Astrocyte of the cerebellum (primary cell): ENCODE measurements at regions not wholly inside any gene's neighbourhood (a gene's known extent, or its start where the extent isn't known, plus 50 kb on each side); places are given as distances from the start of the nearest gene placed in this dataset.
A peak's percentile ranks its signal among the peaks of the same experiment; 100 is the strongest.

Experiments used
- DNase-seq: peaks from one replicate; pipeline ENCODE4 v3.0.0-alpha.2; 2011; ENCODE audit warnings: low read depth
- H3K4me3 ChIP-seq: 2 replicates; pipeline ENCODE4 v1.5.1; 2011; ENCODE audit warnings: mild to moderate bottlenecking, low read depth, low read length, moderate library complexity
- in situ Hi-C: cut with HindIII; loops from 2 replicates; pipeline ENCODE4 v1.10.0; 2017; ENCODE audit warnings: low sequenced_read_pairs
- TF ChIP-seq, protein P1 (sequence below): IDR thresholded peaks from 2 replicates; pipeline ENCODE4 v1.5.1; 2012; ENCODE audit warnings: low read length, low read depth, moderate library complexity, mild to moderate bottlenecking; ENCODE audit errors: missing control alignments

DNA sequence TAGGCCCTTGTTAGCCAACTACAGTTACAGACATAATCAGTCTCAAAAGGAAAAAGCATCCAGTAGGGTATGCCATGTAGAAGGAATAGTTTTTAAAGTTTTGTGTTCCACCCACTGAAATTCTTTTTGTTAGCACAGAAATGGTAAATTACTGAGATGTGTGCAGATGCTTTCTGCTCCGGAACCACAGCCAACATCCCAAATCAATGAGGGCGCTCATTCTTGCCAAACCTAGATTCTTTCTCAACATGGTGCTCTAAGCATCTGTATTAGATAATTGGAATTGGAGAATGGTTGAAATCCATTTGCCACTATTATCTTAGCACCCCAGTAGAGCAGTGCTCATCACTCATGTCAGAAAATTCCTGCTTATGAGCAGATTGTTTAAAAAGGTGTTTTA is 127.8 kb downstream of the SEC61B start:
- TF ChIP-seq, protein P1, sequence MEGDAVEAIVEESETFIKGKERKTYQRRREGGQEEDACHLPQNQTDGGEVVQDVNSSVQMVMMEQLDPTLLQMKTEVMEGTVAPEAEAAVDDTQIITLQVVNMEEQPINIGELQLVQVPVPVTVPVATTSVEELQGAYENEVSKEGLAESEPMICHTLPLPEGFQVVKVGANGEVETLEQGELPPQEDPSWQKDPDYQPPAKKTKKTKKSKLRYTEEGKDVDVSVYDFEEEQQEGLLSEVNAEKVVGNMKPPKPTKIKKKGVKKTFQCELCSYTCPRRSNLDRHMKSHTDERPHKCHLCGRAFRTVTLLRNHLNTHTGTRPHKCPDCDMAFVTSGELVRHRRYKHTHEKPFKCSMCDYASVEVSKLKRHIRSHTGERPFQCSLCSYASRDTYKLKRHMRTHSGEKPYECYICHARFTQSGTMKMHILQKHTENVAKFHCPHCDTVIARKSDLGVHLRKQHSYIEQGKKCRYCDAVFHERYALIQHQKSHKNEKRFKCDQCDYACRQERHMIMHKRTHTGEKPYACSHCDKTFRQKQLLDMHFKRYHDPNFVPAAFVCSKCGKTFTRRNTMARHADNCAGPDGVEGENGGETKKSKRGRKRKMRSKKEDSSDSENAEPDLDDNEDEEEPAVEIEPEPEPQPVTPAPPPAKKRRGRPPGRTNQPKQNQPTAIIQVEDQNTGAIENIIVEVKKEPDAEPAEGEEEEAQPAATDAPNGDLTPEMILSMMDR, result no peak
- in situ Hi-C loops, result no loop called here
- no peak for DNase-seq
- H3K4me3 ChIP-seq, result no peak overlapping the region

DNA sequence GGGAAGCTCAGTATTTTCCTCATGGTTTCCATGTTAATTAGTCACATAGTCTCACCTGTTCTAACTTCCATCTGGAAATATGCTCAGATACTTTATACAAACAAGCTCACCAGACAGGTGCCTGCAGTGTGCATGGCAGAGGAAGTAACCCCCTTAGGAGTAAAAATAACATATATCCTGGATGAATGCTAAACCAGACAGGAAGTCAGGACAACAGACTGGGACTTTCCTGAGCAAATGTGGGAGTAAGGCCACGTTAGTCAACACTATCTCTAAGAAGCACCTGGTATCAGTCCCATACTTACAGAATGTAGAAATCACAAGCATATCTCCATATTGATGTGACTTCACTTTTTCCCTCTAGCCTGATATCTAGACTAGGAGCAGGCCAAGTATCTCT is 128.4 kb downstream of the SEC61B start:
- no peak for DNase-seq
- TF ChIP-seq, protein P1, result no peak
- in situ Hi-C loops, result no loop called here
- H3K4me3 ChIP-seq, result no peak overlapping the region

DNA sequence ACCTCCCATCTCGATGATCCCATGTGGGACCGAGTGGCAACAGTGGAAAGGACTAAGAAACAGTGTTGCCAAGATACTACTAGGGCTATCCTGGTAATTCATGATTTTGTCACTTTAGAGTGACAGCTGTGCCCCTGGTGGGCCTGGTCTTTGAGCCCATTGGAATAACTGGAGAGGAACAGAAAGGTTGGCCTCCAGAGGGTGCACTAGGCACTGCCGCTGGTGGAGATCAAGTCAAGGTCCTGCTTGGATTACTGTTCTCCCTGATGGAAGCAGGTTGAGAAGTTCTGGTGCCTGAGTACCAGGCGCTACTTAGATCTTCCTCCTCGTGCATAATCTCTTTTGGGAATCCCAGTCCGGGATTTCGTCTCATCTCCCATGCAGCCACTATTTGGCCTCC is 129.6 kb downstream of the SEC61B start:
- in situ Hi-C loops, result no loop called here
- TF ChIP-seq, protein P1, result no peak
- DNase-seq, result no peak
- H3K4me3 ChIP-seq, result no peak overlapping the region

DNA sequence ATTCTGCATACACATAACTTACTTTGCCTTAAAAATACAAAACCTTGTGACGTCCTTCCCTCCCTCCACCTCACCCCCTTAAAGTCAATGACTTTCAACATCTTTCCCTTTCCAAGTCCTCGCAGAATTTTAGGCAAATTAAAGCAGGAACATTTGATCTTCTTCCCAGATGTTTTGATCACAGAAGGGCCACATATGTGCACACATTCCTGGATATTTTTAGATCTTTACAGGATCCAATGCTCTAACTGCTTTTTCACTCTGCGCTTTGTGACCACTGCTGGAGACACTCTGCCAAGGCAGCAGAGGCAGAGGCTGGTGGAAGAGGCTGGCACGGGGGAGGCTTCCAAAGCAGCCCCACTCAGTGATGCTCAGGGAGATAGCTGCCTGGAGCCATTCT is 130.7 kb downstream of the SEC61B start:
- no peak for DNase-seq
- in situ Hi-C loops, result no loop called here
- H3K4me3 ChIP-seq, result no peak overlapping the region
- TF ChIP-seq, protein P1, result no peak

DNA sequence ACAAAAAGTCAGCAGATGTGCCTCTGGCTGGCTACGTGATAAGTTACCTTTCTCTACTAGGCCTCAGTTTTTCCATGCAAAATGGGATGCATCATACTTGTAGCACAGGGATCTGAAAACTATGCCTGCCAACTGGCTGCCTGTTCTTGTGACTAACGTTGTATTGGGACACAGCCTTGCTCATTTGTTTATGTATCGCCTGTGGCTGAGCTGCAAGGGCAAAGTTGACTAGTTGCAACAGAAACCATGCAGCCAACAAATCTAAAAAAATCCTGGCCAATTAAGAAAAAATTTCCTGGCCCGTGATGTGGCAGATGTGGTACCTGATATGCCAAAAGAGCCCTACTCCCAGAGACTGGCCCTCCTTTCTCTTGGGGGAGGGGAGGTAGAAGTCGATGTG is 131.3 kb downstream of the SEC61B start:
- peak; percentile 36 for DNase-seq
- TF ChIP-seq, protein P1, result no peak
- in situ Hi-C loops, result no loop called here
- no peak overlapping the region for H3K4me3 ChIP-seq

DNA sequence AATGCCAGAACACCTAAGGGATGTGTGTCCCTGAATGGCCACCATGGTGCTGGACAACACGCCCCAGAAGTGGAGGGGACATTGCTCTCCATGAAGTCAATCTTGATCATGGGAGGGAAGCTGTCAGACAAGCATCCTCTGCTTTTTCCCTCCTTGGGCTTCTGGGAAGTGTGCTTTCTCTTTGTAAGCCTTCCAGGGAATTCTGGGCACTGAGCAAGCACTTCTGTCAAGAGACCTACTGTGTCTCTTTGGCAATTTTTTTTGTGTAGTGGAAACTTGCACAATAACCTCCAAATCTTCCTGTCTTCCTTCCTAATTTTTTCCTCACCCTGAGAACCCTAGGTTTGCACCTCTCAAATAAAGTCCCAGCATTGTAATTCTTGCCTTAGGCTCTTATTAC is 132.0 kb downstream of the SEC61B start:
- no peak for DNase-seq
- TF ChIP-seq, protein P1, result no peak
- no peak overlapping the region for H3K4me3 ChIP-seq

DNA sequence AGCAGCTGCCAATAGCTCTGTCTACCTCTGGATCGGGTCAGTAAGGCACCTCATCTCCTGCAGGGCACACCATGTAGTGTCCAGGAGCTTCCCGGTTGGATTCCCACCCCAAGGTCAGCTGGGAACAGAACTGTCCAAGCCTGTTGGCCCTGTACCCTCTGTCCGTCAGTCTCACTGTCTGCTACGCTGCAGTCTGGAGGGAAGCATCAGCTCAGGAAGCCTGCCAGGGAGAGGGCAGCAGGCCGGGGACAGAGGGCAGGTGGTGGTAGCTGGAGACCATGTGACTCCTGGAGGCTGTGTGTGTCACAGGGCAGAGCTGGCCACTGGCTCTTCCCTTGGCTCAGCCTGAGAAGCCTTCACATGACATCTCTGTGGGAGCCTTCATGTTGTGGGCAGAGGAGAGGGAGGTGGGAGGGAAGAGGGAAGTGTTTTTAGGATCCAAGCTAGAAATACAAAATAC is 134.5 kb downstream of the SEC61B start:
- no peak for DNase-seq
- TF ChIP-seq, protein P1, result no peak
- in situ Hi-C loops, result no loop called here
- H3K4me3 ChIP-seq, result no peak overlapping the region

More for the DNA sequence above, 132.0 kb downstream of the SEC61B start:
- in situ Hi-C loops, result no loop called here
